Tongue (tissue), 1 donor: ENCODE measurements at regions not wholly inside any gene's neighbourhood (a gene's known extent, or its start where the extent isn't known, plus 50 kb on each side); places are given as distances from the start of the nearest gene placed in this dataset.

Source experiments
- DNase-seq: peaks from one replicate; pipeline ENCODE4 v3.0.0-alpha.2; 2015

DNA sequence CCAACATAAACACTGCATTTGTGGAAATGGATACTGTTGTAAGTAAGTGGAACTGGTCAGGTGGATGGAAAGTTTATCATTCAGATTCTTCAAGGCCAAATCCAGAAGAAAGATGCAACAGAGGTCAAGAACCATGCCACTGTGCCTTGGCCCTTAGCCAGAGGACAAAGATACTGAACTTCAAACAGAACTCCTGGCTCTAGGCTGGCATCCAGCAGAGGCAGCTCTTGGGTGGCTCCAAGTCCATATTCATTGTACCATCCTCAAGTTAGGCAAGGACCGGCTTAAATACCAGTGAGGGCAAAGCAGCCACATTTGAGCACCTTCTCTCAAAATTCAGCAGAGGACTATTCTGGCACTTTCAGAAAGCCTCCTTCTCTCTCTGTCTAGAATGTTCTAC, 53.2 kb downstream of the DNAAF9 start:
- DNase-seq = no peak

GRCh38 chr20:3353646-3354045, 53.8 kb downstream of the DNAAF9 start:
- DNase-seq = no peak

DNA sequence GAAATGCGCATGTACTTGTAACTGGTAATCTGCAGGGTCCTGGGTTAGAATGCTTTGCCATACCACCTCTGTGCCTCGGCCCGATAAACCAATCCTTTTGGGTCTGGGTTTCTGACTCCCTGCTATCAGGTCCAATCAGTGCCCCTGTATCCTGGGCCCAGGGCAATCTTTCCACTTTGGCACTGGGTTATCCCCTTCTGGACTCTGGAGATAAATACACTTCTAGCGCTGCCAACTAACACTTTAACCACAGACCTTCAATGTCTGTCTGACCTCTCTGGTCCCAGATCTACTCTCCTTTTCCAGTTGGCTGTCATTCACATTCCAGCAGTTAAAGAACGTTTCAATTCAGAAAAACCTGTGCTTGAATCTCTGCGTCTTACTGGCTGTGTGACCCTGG, 55.3 kb downstream of the DNAAF9 start:
- no peak for DNase-seq

DNA sequence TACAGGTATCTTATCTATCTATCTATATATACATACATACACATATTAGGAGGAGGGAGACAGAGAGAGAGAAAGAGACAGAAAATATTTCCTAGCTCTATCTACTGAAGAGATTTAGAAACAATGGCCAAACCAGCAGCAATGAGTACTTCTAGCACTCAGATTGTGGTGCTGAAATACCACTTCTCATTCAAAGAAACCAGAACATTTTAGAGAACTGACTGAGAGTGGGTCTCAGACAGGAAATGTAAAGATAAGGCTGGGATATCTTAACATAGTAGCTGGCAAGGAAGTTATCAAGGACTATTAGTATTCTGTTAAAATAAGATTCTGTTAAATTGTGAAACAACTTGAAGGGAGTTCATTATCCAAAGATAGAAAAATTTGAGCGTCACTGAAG, 57.0 kb downstream of the DNAAF9 start:
- DNase-seq = no peak

GRCh38 chr20:3349786-3350185, 57.7 kb downstream of the DNAAF9 start:
- no peak for DNase-seq

- no peak for DNase-seq
Observed at GRCh38 chr20:3342766-3343165, 64.7 kb downstream of the DNAAF9 start.

DNA sequence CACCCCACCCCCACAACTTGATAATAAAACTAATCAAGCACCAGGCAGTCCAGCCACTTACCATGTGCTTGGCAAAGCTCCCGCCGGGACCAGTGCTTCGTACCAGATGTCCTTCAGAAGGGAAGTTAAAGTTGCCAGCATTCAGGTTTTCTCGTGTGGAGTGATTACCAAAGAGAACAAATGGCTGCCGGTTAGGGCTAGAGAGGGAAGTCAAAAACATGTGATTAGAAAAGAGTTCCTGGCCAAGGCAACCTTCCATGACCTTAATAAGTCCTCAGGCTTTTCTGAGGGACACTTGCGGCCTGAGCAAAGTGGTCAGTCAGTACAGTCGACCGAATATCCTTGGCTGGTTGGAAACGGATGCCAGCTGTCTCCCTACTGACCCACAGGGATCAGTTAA, 67.0 kb downstream of the DNAAF9 start:
- no peak for DNase-seq

- no peak for DNase-seq
Observed at GRCh38 chr20:3339571-3339970, 67.9 kb downstream of the DNAAF9 start.

GRCh38 chr20:3339076-3339475, 68.4 kb downstream of the DNAAF9 start:
- DNase-seq = no peak

- DNase-seq = no peak
Observed at GRCh38 chr20:3334156-3334943, 73.1 kb downstream of the DNAAF9 start.

- DNase-seq = peak; percentile 26
Observed at GRCh38 chr20:3330046-3330741, 77.3 kb downstream of the DNAAF9 start.

GRCh38 chr20:3328501-3328900, 79.0 kb downstream of the DNAAF9 start:
- DNase-seq = no peak

GRCh38 chr20:3326779-3327521, 80.5 kb downstream of the DNAAF9 start:
- DNase-seq = no peak

DNA sequence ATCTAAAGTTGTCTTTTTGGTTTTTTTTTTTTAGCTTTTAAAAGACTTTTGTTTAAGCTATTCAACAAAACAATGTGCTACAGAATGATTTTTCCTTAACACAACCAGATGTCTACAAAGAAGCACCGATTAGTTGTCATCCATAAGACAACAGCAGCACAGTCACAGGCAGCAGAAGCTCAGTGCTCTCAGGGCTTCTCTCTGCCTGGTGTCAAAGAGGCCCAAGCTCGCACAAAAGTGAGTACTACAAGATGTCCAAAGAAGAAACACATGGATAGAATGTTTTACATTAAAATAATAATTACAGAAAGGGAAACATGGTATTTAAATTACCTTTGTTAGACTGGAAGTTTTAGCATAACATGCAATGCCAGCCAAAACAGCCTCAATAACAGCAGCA, 81.6 kb downstream of the DNAAF9 start:
- DNase-seq = peak; percentile 15

DNA sequence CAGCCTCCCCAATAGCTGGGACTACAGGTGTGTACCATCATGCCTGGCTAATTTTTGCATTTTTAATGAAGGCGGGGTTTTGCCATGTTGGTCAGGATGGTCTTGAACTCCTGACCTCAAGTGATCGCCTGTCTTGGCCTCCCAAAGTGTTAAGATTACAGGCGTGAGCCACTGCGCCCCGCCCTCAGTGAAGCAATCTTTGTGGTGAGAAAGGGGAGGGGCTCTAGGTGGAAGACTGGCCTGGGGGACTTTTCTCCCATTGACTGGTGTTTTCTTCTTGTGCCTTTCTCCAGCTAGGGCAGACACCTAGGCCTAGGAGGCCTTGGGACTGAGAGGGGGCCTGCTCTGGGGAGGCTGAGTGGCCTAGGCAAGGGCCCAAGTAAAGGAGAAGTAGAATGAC, 84.1 kb downstream of the DNAAF9 start:
- no peak for DNase-seq

GRCh38 chr20:3318226-3318884, 79.4 kb upstream of the SLC4A11 start:
- no peak for DNase-seq

GRCh38 chr20:3316136-3316535, 77.1 kb upstream of the SLC4A11 start:
- DNase-seq = no peak

DNA sequence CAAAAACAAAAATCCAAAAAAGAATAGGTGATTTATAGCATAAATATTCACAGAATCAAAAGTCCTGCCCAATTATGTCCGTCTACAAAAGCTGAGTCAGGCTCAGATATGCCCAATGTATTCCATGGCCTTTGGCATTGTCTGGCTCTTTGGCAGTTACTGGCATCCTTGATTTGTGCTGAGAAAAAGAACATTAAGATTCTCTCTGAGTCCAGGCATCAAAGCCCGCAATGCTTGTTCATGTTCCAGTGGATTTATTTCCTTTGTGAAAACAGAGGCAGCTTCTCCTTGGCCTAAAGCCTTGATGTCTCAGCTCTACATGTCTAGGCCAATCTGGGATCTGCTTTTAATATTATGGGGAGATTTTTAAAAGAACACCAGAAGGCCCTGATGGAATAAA, 76.1 kb upstream of the SLC4A11 start:
- no peak for DNase-seq

DNA sequence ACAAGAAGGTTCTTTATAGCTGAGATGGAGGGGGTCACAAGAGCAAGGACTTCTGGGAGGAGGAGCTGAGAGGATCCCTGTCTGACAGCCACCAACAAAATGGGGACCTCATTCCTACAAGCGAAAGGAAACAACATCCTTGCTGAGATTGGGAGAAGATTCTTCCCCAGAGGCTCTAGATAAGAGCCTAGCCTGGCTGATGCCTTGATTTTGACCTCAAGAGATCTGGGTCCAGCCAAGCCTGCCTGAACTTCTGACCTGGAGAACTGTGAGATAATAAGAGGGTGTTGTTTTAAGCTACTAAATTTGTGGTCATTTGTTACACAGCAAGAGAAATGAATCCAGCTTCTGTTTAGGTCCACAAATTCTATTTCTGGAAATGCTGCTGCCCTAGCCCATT, 75.4 kb upstream of the SLC4A11 start:
- no peak for DNase-seq

- no peak for DNase-seq
Observed at GRCh38 chr20:3313683-3314065, 74.7 kb upstream of the SLC4A11 start.

DNA sequence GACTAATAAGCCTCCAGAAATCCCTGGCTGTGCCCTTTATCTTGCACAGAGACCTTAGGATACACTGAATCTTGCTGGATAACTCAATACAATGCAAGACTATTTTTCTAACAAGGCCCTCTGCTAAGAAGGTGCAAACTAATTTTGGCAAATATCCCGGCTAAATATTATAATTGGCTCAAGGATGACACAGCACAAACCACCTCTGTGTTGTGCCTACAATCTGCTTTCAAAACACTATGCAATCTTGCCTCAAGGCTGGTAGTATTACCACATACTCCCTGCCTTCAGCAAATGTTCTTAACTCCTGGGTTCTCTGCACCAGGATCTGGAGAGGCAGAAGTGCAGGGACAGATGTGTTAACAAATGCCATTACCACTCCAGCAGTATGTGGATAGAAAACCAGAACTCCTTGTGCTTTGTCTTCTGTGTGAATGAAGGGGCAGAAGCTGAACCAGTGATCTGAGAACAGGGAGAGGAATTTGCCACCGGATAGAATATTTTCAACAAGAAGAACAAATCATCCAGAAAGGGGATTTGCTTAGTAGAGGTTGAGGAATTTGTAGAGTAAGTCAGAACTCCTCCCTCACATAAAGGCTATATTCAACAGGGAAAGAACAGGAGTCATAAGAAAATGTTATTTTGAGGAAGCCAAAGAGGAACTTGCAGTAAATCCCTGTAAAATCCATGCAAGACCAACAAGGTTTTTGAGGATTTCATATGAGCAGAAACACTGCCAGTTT, 74.1 kb upstream of the SLC4A11 start:
- DNase-seq = no peak

DNA sequence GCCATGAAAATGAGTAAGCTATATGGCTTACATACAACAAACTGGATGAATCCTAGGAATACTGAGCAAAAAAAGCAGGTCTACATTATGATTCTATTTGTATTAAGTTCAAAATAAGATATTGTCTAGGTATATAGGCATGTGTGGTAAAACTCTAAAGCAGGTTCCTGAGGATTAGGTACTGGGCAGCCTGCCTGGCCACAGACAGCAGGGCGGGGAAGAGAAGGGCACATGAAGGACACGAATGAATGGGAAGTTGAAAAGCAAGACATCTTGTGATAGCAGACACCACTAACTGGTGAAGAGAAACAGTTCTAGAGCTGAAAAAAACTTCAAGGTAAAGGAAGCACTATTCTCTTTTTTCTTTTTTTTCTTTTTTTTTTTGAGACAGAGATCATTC, 72.6 kb upstream of the SLC4A11 start:
- DNase-seq = no peak
